AG08396 (cell line): ENCODE measurements at regions not wholly inside any gene's neighbourhood (a gene's known extent, or its start where the extent isn't known, plus 50 kb on each side); places are given as distances from the start of the nearest gene placed in this dataset.
"Not testable (repeated sequence)": the region's sequence is repeated elsewhere in the genome, so short reads cannot be mapped to it uniquely, and the experiment has no call there.

Experiments
- DNase-seq: peaks from one replicate; pipeline ENCODE4 v3.0.0; 2012; ENCODE audit warnings: low spot score, mixed read lengths

DNA sequence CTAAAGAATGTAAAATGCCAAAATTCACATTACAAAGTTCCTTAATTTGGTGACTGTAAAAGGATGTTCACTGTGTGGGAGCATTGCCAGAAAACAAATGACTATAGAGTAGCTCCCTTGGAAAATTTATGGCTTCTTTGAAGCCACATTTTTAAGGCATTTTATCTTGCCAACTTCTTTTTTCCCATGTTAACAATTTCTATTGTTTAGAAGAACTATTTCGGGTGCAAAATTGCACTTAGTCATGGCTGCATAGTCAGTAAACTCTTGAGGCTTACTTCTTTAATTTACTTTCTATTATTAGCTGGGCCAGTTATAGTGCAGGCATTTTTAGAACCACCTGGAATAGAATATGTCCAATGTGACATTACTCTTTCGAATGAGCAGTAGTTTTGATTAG, 515.3 kb downstream of the JRKL start:
- no peak for DNase-seq

DNA sequence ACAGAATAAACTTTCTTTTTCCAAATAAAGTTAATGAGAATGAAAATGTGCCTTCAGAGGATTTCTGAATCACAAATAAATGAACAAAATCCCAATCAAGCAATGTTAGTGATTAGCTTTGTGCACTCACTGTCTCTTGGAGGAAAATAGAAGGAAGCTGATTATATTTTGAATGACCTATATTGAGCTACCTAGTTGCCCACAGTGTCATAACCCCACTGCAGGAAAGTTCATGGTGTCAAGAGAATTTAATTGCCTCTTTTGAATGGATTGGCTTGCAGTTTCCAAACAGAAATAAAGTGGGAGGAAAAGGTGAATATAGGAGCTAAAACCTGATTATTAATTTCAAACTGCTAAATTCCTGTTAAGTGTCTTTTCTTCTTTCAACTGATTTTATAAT, 515.9 kb downstream of the JRKL start:
- DNase-seq = no peak

GRCh38 chr11:96906476-96906875, 516.7 kb downstream of the JRKL start:
- no peak for DNase-seq

GRCh38 chr11:96925862-96926261, 536.0 kb downstream of the JRKL start:
- DNase-seq = no peak

DNA sequence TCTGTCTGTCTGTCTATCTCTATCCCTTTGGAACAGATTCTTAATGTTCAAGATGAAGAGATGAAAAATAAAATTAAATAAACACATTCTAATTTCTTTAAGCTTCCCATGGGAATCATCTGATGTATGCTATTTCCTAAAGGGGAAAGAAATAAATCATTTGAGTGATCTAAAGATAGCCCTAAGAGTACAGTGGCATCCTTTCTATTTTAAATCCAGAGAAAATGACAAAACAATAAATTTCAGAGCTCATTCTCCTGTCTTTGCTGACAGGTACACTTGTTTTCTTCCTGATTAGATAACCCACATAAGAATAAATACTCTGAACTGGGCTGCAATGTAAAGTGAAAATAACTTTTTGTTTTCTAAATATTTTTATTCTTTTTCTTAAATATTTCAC, 550.4 kb downstream of the JRKL start:
- no peak for DNase-seq

GRCh38 chr11:96942855-96943254, 553.0 kb downstream of the JRKL start:
- DNase-seq = no peak

DNA sequence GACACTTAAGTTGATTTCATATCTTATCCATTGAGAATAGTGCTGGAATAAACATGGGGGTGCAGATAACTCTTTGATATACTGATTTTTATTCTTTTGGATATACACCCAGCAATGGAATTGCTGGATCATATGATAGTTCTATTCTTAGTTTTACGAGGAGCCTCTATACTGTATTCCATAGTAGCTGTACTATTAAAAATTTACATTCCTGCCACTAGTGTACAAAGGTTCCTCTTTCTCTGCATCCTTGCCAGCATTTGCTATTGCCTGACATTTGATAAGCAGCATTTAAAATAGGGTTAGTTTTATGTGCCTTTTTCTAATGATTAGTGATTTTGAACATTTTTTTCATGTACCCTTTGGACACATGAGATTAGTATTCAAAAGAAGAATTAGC, 554.2 kb downstream of the JRKL start:
- no peak for DNase-seq

- no peak for DNase-seq
Observed at GRCh38 chr11:96948066-96948465, 558.3 kb downstream of the JRKL start.

- DNase-seq = no peak
Observed at GRCh38 chr11:96949464-96949863, 559.7 kb downstream of the JRKL start.

- DNase-seq = no peak
Observed at GRCh38 chr11:96954587-96955242, 564.9 kb downstream of the JRKL start.

GRCh38 chr11:96960476-96960875, 570.7 kb downstream of the JRKL start:
- DNase-seq = no peak

GRCh38 chr11:96960926-96961325, 571.1 kb downstream of the JRKL start:
- no peak for DNase-seq

- DNase-seq = no peak
Observed at GRCh38 chr11:96961931-96962330, 572.1 kb downstream of the JRKL start.

- DNase-seq = no peak
Observed at GRCh38 chr11:96963375-96963774, 573.6 kb downstream of the JRKL start.

GRCh38 chr11:96964661-96965060, 574.8 kb downstream of the JRKL start:
- no peak for DNase-seq

DNA sequence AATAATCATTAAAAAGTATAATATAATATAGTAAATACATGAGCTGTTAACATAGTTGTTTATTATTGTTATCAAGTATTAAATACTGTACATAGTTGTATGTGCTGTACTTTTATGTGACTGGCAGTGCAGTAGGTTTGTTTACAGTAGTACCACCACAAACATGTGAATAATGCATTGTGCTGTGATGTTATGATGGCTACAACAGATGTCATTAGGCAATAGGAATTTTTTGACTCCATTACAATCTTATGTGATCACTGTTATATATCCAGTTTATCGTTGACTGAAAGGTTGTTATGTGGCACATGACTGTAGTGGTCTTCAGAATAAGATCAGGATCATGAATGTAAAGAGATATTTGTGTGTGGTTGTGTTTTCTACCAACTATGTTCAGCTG, 577.8 kb downstream of the JRKL start:
- no peak for DNase-seq

- DNase-seq = no peak
Observed at GRCh38 chr11:96969251-96969650, 579.4 kb downstream of the JRKL start.

GRCh38 chr11:96978751-96979150, 588.9 kb downstream of the JRKL start:
- DNase-seq = no peak

GRCh38 chr11:96986516-96986915, 596.7 kb downstream of the JRKL start:
- no peak for DNase-seq

- no peak for DNase-seq
Observed at GRCh38 chr11:96990914-96991313, 601.1 kb downstream of the JRKL start.

DNA sequence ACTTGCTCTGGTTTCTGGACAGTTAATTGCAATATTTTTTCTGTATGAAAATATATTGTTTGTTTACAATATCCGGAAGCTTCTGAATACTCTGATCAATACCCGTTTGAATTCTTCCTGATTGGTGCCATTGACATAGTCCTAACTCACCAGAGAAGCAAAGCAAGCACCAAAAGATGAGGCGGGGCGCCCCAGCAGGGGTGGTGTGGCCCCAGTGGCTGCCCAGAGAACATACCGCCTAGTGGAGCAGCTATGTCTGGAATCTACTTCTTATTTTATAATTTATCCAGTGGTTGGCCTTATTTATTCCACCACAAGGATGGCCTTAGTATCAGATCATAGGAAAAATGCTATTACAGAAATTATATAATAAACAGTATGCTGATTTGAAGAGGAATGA, 610.7 kb downstream of the JRKL start:
- no peak for DNase-seq

GRCh38 chr11:97007283-97007682, 617.5 kb downstream of the JRKL start:
- DNase-seq = no peak

- no peak for DNase-seq
Observed at GRCh38 chr11:97009613-97010012, 619.8 kb downstream of the JRKL start.

DNA sequence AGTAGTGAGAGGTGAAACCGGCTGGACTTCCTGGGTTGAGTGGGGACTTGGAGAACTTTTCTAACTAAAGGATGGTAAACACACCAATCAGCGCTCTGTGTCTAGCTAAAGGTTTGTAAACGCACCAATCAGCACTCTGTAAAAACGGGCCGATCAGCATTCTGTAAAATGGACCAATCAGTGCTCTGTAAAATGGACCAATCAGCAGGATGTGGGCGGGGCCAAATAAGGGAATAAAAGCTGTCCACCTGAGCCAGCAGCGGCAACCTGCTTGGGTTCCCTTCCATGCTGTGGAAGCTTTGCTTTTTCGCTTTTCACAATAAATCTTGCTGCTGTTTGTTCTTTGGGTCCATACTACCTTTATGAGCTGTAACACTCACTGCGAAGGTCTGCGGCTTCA, 621.2 kb downstream of the JRKL start:
- DNase-seq = not testable (repeated sequence)

DNA sequence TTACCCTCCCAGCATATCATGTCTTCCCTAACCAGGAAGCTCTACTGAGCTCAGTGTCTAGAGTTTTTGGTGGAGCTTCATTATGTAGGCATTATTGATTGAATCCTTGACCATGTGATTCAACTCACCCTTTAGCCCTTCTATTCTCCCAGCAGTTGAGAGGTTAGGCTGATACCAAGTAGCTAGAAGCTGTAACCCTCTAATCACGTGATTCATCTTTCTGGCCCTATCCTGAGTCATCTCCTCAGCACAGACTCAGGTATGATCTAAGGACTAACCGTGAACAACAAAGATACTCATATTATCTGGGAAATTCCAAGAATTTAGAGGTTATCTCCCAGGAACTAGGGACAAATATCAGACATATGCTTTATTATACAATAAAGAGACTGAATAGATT, 625.5 kb downstream of the JRKL start:
- DNase-seq = no peak
